SU-DHL-6 (cell line): ENCODE measurements at regions not wholly inside any gene's neighbourhood (a gene's known extent, or its start where the extent isn't known, plus 50 kb on each side); places are given as distances from the start of the nearest gene placed in this dataset.

Source experiments
- H2AFZ ChIP-seq: fragments of 200-600 bp; sonication (generic); 2 replicates; pipeline ENCODE4 v1.6.1; 2014; ENCODE audit warnings: low read depth, mild to moderate bottlenecking, moderate library complexity, mixed read lengths, antibody characterized with exemption, low read length; ENCODE audit not compliant: severe bottlenecking
- H3F3A ChIP-seq: fragments of 200-600 bp; shearing (Covaris generic); 2 replicates; pipeline ENCODE4 v1.6.0; 2016; ENCODE audit warnings: antibody characterized with exemption, mild to moderate bottlenecking; ENCODE audit not compliant: insufficient read depth
- H3K27ac ChIP-seq: fragments of 200-600 bp; sonication (generic); 2 replicates; pipeline ENCODE4 v1.5.1; 2016; ENCODE audit warnings: low read depth, mild to moderate bottlenecking, low read length, moderate library complexity, mixed read lengths
- H3K27me3 ChIP-seq: fragments of 200-600 bp; sonication (generic), shearing (Covaris generic); 2 replicates; pipeline ENCODE4 v1.6.0; 2014; ENCODE audit warnings: mild to moderate bottlenecking, low read length
- H3K36me3 ChIP-seq: fragments of 200-600 bp; sonication (generic); 2 replicates; pipeline ENCODE4 v1.6.1; 2014; ENCODE audit warnings: mild to moderate bottlenecking, low read length, mixed read lengths
- H3K4me2 ChIP-seq: fragments of 300-600, 200-600 bp; shearing (Covaris generic), sonication (generic); 2 replicates; pipeline ENCODE4 v1.6.0; 2014; ENCODE audit warnings: low read length, low read depth, mild to moderate bottlenecking; ENCODE audit not compliant: poor library complexity, severe bottlenecking
- H3K4me3 ChIP-seq: fragments of 200-600 bp; sonication (generic); 2 replicates; pipeline ENCODE4 v1.5.1; 2014; ENCODE audit warnings: antibody characterized with exemption, low read length, mild to moderate bottlenecking, mixed read lengths; ENCODE audit not compliant: insufficient read depth, poor library complexity, severe bottlenecking
- H3K79me2 ChIP-seq: fragments of 200-600 bp; sonication (generic); 2 replicates; pipeline ENCODE4 v1.6.1; 2014; ENCODE audit warnings: mild to moderate bottlenecking, low read length, moderate library complexity; ENCODE audit not compliant: insufficient read depth
- H3K9ac ChIP-seq: fragments of 200-600 bp; sonication (generic); 2 replicates; pipeline ENCODE4 v1.7.0; 2014; ENCODE audit warnings: mild to moderate bottlenecking, low read length
- H3K9me2 ChIP-seq: fragments of 200-600 bp; sonication (generic); replicated peaks from 2 replicates; pipeline ENCODE4 v1.6.1; 2014; ENCODE audit warnings: low read length; ENCODE audit not compliant: insufficient read depth
- H3K9me3 ChIP-seq: fragments of 200-600 bp; sonication (generic); 2 replicates; pipeline ENCODE4 v1.6.1; 2014; ENCODE audit warnings: low read length, mixed read lengths; ENCODE audit not compliant: insufficient read depth
- H4K20me1 ChIP-seq: fragments of 200-600 bp; sonication (generic); 2 replicates; pipeline ENCODE4 v1.6.1; 2014; ENCODE audit warnings: low read depth, mild to moderate bottlenecking, antibody characterized with exemption, low read length, moderate library complexity, mixed read lengths
- CTCF ChIP-seq: fragments of 200-600 bp; sonication (generic); IDR thresholded peaks from one replicate; pipeline ENCODE4 v1.5.1; 2017; ENCODE audit warnings: antibody characterized with exemption, mild to moderate bottlenecking, low read length, moderate library complexity; ENCODE audit not compliant: insufficient read depth, poor library complexity, severe bottlenecking
- EZH2phosphoT487 ChIP-seq: fragments of 200-600 bp; sonication (generic), shearing (Covaris generic); conservative IDR thresholded peaks from 2 replicates; pipeline ENCODE4 v1.6.1; 2018; ENCODE audit warnings: mild to moderate bottlenecking, antibody characterized with exemption, low read length, moderate library complexity, mixed read lengths

GRCh38 chr7:45401155-45401554, 173.0 kb upstream of the ADCY1 start:
- no peaks in the 10 kb centered on the region for H3K79me2 ChIP-seq
- no peaks in the 10 kb centered on the region for H3K27me3 ChIP-seq
- TF ChIP-seq CTCF = no peak
- TF ChIP-seq EZH2phosphoT487 = no peak
- H3K36me3 ChIP-seq = no peaks in the 10 kb centered on the region
- H3K4me3 ChIP-seq = no peak overlapping the region
- H3K4me2 ChIP-seq = no peak overlapping the region
- no peaks in the 10 kb centered on the region for H3K9me2 ChIP-seq
- H3F3A ChIP-seq = no peaks in the 10 kb centered on the region
- no peaks in the 10 kb centered on the region for H3K9me3 ChIP-seq
- no peak overlapping the region for H3K9ac ChIP-seq
- no peaks in the 10 kb centered on the region for H4K20me1 ChIP-seq
- H3K27ac ChIP-seq = no peak overlapping the region
- no peak overlapping the region for H2AFZ ChIP-seq

- H3K27me3 ChIP-seq = peaks cover 2% of the 10 kb centered on the region; the same call in 1 of the 2 replicates
- no peaks in the 10 kb centered on the region for H3K79me2 ChIP-seq
- no peaks in the 10 kb centered on the region for H3F3A ChIP-seq
- H3K9ac ChIP-seq = no peak overlapping the region
- H3K27ac ChIP-seq = no peak overlapping the region
- no peaks in the 10 kb centered on the region for H4K20me1 ChIP-seq
- H3K4me3 ChIP-seq = no peak overlapping the region
- no peaks in the 10 kb centered on the region for H3K36me3 ChIP-seq
- no peak overlapping the region for H2AFZ ChIP-seq
- no peak overlapping the region for H3K4me2 ChIP-seq
- H3K9me2 ChIP-seq = no peaks in the 10 kb centered on the region
- TF ChIP-seq EZH2phosphoT487 (no peak), CTCF (no peak)
- no peaks in the 10 kb centered on the region for H3K9me3 ChIP-seq
These were observed 172.3 kb upstream of the ADCY1 start for GRCh38 chr7:45401851-45402250.

- Histone ChIP-seq H3K4me3 (no peak overlapping the region), H4K20me1 (no peaks in the 10 kb centered on the region), H3K9me2 (no peaks in the 10 kb centered on the region), H3K79me2 (no peaks in the 10 kb centered on the region), H3K4me2 (no peak overlapping the region), H3K27me3 (peaks cover 2% of the 10 kb centered on the region; the same call in 1 of the 2 replicates), H3F3A (no peaks in the 10 kb centered on the region), H3K9me3 (no peaks in the 10 kb centered on the region), H3K27ac (no peak overlapping the region), H2AFZ (no peak overlapping the region), H3K36me3 (no peaks in the 10 kb centered on the region), H3K9ac (no peak overlapping the region)
- TF ChIP-seq CTCF (no peak), EZH2phosphoT487 (no peak)
These were observed 171.5 kb upstream of the ADCY1 start for GRCh38 chr7:45402480-45403218.
